ENCODE measurements at regions not wholly inside any gene's neighbourhood (a gene's known extent, or its start where the extent isn't known, plus 50 kb on each side); places are given as distances from the start of the nearest gene placed in this dataset.

DNA sequence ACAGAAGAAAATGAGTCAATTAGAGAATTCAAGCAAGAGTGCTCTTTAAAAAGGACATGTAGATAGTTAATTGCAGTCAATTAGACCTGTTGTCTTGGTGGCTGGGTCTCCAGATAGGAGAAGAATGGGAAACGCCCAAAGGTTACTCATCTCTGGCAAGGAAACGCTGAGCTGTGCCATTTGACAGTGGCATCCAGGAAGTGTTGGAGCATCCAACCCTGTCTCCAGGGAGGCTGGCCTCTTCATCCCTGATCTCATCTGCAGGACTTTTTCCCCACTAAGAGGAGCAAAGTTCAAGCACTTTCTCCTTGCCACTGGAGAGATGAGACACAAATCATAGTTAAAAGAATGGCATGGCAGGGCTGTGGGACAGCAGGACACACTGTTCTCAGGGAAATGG, 111.7 kb upstream of the MSX2 start:
- TF ChIP-seq ZNF8 (CRISPR knock-in tag; IDR thresholded peaks at IDR 0.05) (no peak), TCF4 (CRISPR knock-in tag; IDR thresholded peaks at IDR 0.05; ENCODE audit: borderline replicate concordance) (no peak)

Data from SK-N-SH treated with all-trans-retinoic acid at 6 μM for 48 hours (cell line).